GM19239 (cell line): ENCODE measurements at regions not wholly inside any gene's neighbourhood (a gene's known extent, or its start where the extent isn't known, plus 50 kb on each side); places are given as distances from the start of the nearest gene placed in this dataset.

ENCODE experiments used
- DNase-seq: peaks from one replicate; pipeline ENCODE4 v3.0.0; 2011; ENCODE audit warnings: low spot score; ENCODE audit not compliant: insufficient read length
- FAIRE-seq: peaks from 2 replicates; lab custom pipeline; 2011; peaks lifted over from hg19 to GRCh38; lab: Jason Lieb, UNC

- FAIRE-seq, result no peak
- DNase-seq, result no peak
These were observed 206.8 kb upstream of the TGFBR2 start for GRCh38 chr3:30399394-30400181.

DNA sequence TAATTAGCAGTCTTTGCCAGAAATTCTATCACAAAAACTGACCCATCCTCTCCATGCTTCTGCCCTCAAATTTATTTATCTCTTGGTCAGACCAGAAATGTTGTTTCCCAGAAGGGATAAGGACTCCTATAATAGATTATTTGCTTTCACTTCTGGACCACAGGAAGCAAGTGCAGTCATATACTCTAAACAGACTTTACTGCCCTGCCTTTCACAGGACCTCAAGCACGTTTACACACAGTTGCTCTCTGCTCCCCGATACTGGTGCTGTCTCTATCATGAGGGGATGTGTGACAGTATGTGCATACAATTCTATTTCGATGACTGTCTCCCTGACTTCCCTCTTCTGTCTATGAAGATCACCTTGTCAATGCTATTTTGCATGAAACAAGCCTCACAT is 205.5 kb upstream of the TGFBR2 start:
- no peak for DNase-seq
- FAIRE-seq, result no peak

DNA sequence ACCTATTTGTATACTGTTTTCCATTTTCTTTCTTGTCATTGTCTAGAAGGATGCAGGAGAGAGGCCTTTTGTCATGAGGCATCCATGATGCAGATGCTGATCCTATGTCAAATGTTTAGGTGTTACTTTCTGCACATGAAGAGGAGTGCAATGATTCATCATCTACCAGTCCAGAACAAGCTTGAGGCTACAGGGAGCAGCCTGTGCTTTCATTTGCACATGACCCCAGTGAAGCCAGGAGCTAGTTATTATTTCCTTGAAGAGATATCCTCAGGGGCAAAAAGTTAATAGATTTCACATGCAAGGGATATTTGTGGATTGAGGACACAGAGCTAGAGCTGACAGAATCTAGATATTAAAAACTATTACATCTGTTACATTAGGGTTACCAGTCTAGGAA is 204.4 kb upstream of the TGFBR2 start:
- no peak for FAIRE-seq
- DNase-seq, result no peak

- DNase-seq, result no peak
- no peak for FAIRE-seq
These were observed 198.8 kb upstream of the TGFBR2 start for GRCh38 chr3:30407651-30408050.

- FAIRE-seq, result no peak
These were observed 198.3 kb upstream of the TGFBR2 start for GRCh38 chr3:30408105-30408557.

GRCh38 chr3:30418443-30418842 is 188.0 kb upstream of the TGFBR2 start:
- FAIRE-seq (no peak), DNase-seq (no peak)

More at GRCh38 chr3:30408105-30408557, 198.3 kb upstream of the TGFBR2 start:
- no peak for DNase-seq

DNA sequence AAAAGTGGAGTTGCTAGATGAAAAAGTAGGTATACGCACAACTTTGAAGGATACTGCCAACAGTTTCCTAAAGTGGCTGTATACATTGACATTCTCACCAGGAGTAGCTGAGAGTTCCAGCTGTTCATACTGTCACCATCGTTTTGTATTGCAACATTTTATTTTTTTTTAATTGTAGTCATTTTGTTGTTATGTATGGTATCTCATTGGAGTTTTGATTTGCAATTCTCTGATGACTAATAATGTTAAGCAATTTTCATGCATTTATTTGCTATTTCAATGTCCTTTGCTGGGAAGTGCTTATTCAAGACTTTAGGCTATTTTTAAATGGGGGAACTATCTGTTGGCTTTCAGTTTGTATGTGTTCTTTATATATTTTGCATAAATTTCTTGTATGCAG is 185.1 kb upstream of the TGFBR2 start:
- FAIRE-seq (no peak), DNase-seq (no peak)

DNA sequence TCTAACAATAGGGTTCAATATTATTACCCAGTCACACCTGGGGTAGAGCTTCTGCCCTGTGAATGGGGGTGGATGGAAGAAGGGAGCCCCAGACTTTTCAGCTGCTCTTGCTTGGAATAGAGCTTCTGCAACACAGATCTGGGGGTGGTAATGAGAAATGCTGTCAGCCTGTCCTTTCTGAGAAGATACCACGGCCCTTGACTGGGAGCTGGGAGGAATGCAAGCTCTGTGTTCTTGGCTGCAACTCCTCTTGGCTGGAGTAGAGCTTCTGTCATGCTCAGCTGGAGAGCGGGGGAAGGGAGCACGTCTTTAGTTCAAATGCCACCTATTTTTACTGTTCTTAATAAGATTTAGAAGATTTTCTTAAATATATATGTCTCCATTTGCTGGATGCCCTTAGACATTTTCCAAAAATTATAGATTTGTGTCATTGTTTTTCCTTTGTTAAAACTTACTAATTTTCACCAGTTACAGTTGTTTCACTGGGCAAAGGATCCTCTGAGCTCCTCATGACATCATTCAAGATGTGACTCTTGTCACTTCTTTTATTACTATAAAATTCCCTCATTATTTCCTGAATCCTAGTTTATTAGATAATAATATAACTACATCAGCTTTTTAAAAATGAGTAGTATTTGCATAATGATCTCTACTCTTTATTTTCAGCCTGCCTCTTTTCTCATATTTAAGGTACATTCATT is 180.0 kb upstream of the TGFBR2 start:
- FAIRE-seq (no peak), DNase-seq (no peak)

DNA sequence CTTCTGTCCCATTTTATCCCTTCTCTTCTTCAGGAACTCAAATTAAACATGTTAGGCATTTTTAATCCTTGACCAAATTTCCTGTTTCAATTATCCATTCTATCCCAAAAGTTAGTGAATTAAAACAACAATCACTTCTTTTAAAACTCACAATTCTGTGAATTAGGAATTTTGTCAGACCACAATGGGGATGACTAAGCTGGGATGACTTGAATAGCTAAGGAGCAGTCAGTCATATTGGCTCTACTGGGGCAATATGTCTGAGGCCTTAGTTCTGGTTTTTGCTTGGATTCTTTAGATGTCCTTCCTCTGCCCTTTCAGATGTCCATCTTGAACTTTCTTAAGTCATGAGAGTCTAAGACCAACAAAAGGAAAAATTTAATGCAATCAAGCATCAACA is 178.2 kb upstream of the TGFBR2 start:
- FAIRE-seq (no peak), DNase-seq (no peak)

GRCh38 chr3:30435861-30436331 is 170.5 kb upstream of the TGFBR2 start:
- FAIRE-seq (no peak), DNase-seq (no peak)

- FAIRE-seq (no peak), DNase-seq (no peak)
These were observed 169.2 kb upstream of the TGFBR2 start for GRCh38 chr3:30437171-30437601.

DNA sequence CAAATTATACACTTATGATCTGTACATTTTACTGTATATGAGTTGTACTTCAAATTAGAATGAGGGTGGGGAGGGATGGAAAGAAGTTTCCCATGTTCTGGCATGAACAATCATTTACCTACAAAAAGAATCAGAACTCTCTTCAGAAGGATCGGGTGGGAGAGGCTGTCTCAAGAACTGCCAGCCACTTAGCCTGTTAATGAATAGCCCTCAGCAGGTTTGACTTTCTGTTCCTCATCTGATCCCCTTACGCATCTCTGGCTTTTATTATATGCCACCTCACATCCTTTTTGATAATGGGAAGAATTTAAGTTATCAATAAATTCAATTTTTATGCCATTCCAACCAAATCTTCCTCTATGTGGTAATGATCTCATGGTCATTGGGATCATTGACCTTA is 168.3 kb upstream of the TGFBR2 start:
- DNase-seq, result no peak
- no peak for FAIRE-seq

DNA sequence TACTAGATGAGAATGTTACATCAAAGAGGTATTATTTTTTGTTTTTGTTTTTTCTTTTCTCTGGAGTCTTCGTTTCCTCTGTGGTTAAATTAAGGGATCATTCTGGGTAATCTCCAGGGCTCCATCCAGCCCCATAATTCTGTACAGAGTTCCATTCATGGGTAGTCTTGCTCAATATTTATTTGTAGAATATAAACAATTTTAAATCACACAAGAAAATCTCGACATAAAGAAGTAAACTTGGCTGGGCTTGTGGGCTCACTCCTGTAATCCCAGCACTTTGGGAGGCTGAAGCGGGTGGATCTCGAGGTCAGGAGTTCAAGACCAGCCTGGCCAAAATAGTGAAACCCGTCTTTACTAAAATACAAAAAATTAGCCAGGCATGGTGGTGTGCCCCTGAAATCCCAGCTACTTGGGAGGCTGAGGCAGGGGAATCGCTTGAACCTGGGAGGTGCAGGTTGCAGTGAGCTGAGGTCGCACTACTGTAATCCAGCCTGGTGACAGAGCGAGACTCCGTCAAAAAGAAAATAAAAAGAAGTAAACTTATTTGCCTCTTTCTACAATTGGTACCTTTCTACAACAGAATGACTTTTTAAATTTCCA is 166.8 kb upstream of the TGFBR2 start:
- DNase-seq (no peak), FAIRE-seq (no peak)

DNA sequence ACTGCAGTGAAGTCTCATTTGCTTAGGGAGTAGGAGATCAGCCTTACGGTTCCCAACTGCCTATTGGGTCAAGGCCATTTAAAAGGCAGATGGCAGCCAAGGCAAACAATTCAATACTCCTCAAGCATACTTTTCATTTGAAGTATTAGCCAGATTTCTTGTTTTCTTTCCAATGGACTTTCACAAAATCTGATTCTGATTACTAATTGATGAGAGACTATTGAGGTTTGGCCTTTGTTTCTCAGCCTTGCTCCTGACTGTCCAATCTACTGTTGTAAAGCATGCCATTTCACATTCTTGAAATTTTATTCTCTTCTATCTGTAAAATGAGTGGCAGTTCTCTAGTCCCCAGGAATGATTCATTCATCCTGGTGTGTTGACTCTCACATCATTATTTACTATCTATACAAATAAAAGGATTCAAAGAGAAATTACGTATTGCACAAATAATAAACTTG is 166.2 kb upstream of the TGFBR2 start:
- DNase-seq, result no peak
- no peak for FAIRE-seq

- DNase-seq, result no peak
- no peak for FAIRE-seq
These were observed 165.5 kb upstream of the TGFBR2 start for GRCh38 chr3:30440880-30441279.

DNA sequence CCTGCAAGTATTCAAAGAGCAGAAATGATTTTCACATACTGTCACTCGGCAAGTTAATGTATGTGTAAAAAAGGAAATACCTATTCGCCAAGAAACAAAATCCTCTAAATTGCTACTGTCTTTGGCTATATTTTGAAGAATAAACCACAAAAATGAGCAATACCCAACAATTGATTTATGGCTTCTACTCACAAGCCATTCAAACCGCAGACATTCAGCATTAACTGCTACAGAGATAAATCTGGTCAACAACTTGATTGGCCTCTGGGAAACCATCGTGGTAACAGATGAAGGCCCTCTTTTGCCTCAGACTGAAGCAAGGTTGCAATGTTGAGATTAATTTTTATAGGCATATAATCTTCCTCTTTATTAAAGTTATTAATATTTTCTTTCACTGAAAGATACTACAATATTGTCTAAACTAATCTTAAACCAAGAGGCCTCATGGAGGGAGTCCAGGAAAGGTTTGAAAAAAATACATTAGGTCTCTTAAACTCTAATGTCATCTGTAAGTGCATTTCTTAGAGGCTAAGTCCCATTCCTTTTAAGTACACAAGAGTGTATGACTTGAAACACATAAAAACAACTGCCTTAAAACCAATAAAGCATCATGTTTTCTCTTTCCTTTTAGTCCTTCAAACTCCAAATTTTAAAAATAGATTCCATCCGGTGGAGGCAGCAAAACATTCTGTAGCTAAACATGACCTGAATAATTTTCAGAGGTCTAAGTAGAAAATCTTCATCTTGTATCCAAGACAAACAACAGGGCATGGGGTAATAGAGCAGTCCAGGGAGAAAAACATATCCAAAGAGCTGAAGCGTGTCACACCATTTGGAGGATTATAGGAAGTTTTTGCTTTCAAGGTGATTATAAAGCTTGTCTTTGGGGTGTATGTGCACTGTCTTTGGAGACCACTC is 162.4 kb upstream of the TGFBR2 start:
- DNase-seq (no peak), FAIRE-seq (no peak)

DNA sequence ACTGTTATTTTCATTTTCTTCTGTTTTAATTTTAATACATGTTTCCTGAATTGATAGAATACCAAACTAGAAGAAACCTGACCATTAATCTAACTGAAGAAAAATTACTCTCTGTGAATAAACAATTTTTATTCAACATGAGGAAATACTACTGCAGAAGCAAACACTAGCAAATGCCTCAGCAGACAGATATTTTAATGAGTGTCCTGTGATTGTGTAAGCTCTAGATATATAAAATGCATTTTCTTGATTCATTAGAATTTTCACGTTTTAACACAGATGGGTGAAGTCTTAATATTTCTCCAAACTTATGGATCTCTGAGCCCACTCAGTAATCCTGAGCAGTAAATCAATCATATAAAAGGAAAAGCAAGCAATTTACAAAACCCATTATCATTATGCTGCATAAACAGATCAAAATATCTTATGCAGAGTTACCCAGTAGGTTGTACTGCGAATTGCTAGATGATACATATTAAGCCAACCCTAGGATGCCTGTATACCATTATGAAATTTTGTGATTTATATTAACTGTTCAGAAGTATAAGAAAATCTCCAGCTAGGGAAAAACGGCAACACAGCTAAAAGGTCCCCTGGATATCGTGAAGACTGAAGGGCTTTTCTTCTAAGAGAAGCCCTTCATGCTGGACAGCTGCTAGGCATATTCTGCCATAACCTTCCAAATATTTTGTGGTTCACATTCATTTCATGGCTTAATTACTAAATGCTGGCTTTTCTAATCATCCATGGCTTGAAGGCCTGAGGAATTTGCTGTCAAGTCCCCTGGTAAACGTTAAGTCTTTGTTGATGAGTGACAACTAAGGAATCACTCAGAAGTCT is 157.7 kb upstream of the TGFBR2 start:
- no peak for FAIRE-seq
- DNase-seq, result no peak

DNA sequence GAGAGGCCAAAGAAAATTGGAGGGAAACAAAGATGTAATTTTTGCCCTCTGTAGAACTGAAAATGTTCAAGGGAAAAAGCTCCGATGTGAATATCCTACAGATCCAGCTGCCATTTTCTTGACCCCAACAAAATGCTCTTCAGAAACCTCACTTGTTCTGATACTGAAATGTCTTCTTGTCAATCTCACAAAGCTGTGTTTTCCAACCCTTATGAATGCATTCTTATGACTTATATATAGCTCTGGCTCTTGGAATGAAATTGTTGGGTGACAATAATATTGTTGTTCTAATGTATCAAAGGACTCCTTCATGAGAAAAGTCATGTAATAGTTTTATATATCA is 157.1 kb upstream of the TGFBR2 start:
- DNase-seq (no peak), FAIRE-seq (no peak)

DNA sequence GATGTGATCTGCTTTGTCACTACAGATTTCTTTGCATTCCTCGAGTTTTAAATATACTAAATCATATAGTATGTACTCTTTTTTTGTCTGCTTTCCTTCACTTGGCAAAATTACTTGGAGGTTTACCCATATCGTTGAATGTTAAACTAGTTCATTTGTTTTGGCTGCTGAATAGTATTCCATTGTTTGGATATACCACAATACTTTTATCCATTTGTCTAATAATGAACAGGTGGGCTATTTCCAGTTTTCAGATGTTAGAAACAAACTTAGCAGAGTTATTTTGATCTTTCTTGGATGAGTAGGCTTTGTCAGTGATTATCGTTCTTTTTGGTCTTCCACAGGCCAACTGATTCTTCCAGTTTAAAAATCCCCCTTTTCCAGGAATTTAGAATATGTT is 154.0 kb upstream of the TGFBR2 start:
- no peak for DNase-seq
- FAIRE-seq, result no peak
